ENCODE measurements at regions not wholly inside any gene's neighbourhood (a gene's known extent, or its start where the extent isn't known, plus 50 kb on each side); places are given as distances from the start of the nearest gene placed in this dataset.

DNA sequence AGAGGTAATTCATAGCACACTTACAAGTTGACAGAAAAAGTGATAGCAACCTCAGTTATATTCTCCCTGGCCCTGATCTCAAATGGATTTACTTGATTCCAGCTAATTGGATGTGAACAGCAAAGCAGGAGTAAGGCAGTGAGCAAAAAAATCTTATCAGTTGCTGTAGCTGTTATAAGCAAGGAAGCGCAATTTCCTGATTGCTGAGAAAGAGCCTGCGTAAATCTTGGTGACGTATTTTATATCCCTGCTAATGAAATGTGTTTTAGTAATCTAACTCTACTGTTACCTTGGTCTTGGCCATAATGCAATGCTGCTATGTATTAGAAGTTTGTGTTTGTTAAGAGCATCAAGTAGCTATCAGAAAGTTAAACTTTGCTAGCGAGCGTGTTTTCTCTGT, 661.2 kb upstream of the SEMA6A start:
- Mint-ChIP-seq H3K9me3 (peaks cover 7% of the 10 kb centered on the region in 2 donors), H3K27me3 (ENCODE audit: low read depth) (no peaks in the 10 kb centered on the region), H3K4me1 (ENCODE audit: low read depth) (no peaks in the 10 kb centered on the region), H3K36me3 (ENCODE audit: insufficient read depth in 2 of 2) (peaks cover 0 to 1% of the 10 kb centered on the region in 2 donors), H3K27ac (no peak overlapping the region), H3K4me3 (no peak overlapping the region)
- ATAC-seq (replicated peaks in 1 of 2) (no peak), DNase-seq (no peak)

DNA sequence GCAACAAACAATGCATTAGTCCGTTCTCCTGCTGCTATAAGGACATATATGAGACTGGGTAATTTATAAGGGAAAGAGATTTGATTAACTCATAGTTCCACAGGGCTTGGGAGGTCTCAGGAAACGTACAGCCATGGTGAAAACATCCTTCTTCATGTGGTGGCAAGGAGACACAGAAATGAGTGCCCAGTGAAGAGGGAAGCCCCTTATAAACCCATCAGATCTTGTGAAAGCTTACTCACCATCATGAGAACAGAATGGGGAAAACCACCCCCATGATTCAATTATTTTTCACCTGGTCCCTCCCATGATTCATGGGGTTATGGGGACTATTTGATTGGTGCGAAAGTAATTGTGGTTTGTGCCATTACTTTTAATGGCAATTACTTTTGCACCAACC, 655.8 kb upstream of the SEMA6A start:
- H3K36me3 Mint-ChIP-seq (ENCODE audit: insufficient read depth in 2 of 2), result no peaks in the 10 kb centered on the region
- H3K9me3 Mint-ChIP-seq, result peaks cover 5 to 6% of the 10 kb centered on the region in 2 donors
- no peak overlapping the region for H3K4me3 Mint-ChIP-seq
- no peak overlapping the region for H3K27ac Mint-ChIP-seq
- no peaks in the 10 kb centered on the region for H3K27me3 Mint-ChIP-seq (ENCODE audit: low read depth)
- DNase-seq (no peak), ATAC-seq (replicated peaks in 1 of 2) (no peak)
- H3K4me1 Mint-ChIP-seq (ENCODE audit: low read depth), result no peaks in the 10 kb centered on the region

DNA sequence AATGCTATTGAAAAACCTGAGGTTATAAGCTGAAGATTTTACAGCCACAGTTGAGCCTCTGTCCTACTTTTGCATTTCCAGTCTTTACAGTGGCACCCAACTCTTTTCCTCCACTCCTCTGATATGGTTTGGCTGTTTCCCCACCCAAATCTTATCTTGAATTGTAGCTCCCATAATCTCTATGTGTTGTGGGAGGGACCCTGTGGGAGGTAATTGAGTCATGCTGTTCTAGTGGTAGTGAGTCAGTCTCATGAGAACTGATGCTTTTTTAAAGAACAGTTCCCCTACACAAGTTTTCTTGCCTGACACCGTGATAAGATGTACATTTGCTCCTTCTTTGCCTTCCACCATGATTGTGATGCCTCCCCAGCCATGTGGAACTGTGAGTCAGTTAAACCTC, 646.1 kb upstream of the SEMA6A start:
- no peak overlapping the region for H3K27ac Mint-ChIP-seq
- DNase-seq, result no peak
- H3K36me3 Mint-ChIP-seq (ENCODE audit: insufficient read depth in 2 of 2), result no peaks in the 10 kb centered on the region
- no peak overlapping the region for H3K4me3 Mint-ChIP-seq
- peaks cover 3 to 12% of the 10 kb centered on the region in 2 donors for H3K9me3 Mint-ChIP-seq
- H3K4me1 Mint-ChIP-seq (ENCODE audit: low read depth), result no peaks in the 10 kb centered on the region
- ATAC-seq (replicated peaks in 1 of 2), result no peak
- no peaks in the 10 kb centered on the region for H3K27me3 Mint-ChIP-seq (ENCODE audit: low read depth)

DNA sequence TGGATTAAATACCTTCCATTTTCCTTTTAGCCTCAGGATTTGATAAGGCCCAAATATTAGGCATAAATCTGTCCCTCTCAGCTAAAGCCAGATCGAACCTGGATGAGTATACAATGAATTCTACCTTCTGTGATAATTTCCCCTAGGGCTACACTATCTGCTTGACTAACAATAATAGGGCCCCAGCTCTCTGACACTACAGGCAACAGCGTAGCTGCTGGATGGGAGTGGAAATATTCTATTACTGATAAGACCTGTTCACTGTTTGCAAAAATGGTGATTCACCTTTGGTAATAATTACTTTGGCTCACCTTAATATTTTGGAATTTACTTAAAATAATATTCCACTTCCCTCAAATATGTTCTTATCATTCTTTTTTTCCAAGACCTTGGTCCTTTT, 644.2 kb upstream of the SEMA6A start:
- no peaks in the 10 kb centered on the region for H3K27me3 Mint-ChIP-seq (ENCODE audit: low read depth)
- no peaks in the 10 kb centered on the region for H3K4me1 Mint-ChIP-seq (ENCODE audit: low read depth)

DNA sequence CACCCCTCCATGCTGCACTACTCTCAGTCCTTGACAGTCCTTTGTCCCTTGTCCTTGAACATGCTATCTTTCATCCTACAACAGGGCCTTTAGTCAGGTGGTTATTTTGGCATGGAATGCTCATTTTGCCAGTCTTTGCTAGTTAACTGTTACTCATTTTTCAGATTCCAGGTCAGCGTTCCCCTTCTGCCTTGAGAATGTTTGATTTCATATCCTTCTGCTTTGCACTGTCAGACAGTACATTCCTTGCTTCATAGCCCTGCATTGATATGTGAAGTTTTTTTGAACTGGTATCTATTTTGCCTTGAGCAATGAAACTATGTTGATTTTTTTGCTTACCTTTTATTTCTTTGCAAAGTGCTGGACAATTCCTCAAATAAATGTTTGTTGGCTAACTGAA, 638.2 kb upstream of the SEMA6A start:
- DNase-seq, result no peak
- ATAC-seq (replicated peaks in 1 of 2), result no peak
- Mint-ChIP-seq H3K36me3 (ENCODE audit: insufficient read depth in 2 of 2) (no peaks in the 10 kb centered on the region), H3K9me3 (peaks cover 1 to 9% of the 10 kb centered on the region in 2 donors), H3K4me1 (ENCODE audit: low read depth) (no peaks in the 10 kb centered on the region), H3K27me3 (ENCODE audit: low read depth) (no peaks in the 10 kb centered on the region), H3K27ac (no peak overlapping the region), H3K4me3 (no peak overlapping the region)

More for the DNA sequence above, 644.2 kb upstream of the SEMA6A start:
- DNase-seq, result no peak
- Mint-ChIP-seq H3K4me3 (no peak overlapping the region), H3K27ac (no peak overlapping the region), H3K36me3 (ENCODE audit: insufficient read depth in 2 of 2) (no peaks in the 10 kb centered on the region), H3K9me3 (peaks cover 1 to 13% of the 10 kb centered on the region in 2 donors)
- no peak for ATAC-seq (replicated peaks in 1 of 2)

DNA sequence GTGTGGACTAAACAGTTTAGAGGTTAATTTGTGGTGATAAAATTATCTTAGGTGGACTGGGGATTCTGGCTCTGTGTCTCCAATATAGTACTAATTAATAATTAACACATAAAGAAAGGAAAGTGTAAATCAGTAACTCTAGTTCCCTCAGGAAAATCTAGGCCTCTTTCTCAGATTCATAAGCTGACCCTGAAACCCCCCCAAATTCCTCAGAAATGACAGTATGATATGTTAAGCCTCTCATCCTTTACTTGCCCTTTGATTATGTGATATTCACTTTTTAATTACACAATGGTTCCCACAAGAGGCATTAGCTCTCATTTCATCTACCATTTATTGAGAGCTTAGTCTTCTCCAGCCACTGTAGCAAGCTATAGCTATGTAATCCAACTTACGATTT, 636.2 kb upstream of the SEMA6A start:
- Mint-ChIP-seq H3K27ac (no peak overlapping the region), H3K4me1 (ENCODE audit: low read depth) (no peaks in the 10 kb centered on the region), H3K9me3 (peaks cover 2 to 9% of the 10 kb centered on the region in 2 donors), H3K36me3 (ENCODE audit: insufficient read depth in 2 of 2) (no peaks in the 10 kb centered on the region), H3K27me3 (ENCODE audit: low read depth) (no peaks in the 10 kb centered on the region), H3K4me3 (no peak overlapping the region)
- ATAC-seq (replicated peaks in 1 of 2), result no peak
- no peak for DNase-seq

DNA sequence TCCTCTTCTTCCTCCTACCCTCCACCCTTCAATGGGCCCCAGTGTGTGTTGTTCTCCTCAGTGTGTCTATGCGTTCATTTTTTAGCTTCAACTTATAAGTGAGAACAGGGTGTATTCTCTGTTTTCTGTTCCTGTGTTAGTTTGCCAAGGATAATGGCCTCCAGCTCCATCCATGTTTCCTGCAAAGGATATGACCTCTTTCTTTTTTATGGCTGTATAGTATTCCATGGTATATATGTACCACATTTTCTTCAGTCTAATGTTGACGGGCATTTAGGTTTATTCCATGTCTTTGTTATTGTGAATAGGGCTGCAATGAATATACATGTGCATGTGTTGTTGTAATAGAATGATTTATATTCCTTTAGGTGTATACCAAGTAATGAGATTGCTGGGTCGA, 634.9 kb upstream of the SEMA6A start:
- H3K27me3 Mint-ChIP-seq (ENCODE audit: low read depth), result no peaks in the 10 kb centered on the region
- H3K36me3 Mint-ChIP-seq (ENCODE audit: insufficient read depth in 2 of 2), result no peaks in the 10 kb centered on the region
- no peak for ATAC-seq (replicated peaks in 1 of 2)
- no peak overlapping the region for H3K27ac Mint-ChIP-seq
- no peak for DNase-seq
- H3K9me3 Mint-ChIP-seq, result peaks cover 2 to 9% of the 10 kb centered on the region in 2 donors
- H3K4me3 Mint-ChIP-seq, result no peak overlapping the region
- H3K4me1 Mint-ChIP-seq (ENCODE audit: low read depth), result no peaks in the 10 kb centered on the region

DNA sequence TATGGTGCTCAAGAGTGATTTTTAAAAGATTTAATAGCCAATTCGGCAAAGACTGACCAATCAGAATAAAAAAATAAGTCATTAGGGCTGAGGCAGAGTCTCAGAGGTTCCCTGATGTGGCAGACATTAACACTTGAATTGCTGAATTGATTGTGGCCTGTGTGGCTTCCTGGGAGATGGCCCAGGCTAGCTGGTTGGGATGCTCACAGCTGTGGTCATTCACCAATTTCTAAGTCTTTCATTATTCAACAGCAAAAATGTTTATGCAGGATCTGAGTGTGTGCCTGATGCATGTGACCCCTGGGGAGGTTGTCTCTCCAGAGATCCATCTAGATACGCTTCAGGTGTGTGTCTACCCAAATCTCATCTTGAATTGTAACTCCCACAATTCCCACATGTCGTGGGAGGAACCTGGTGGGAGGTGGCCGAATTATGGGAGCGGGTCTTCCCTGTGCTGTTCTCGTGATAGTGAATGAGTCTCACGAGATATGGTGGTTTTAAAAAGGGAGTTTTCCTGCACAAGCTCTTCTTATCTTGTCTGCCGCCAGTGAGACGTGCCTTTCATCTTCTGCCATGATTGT, 632.6 kb upstream of the SEMA6A start:
- H3K36me3 Mint-ChIP-seq (ENCODE audit: insufficient read depth in 2 of 2), result no peaks in the 10 kb centered on the region
- no peak overlapping the region for H3K27ac Mint-ChIP-seq
- no peaks in the 10 kb centered on the region for H3K4me1 Mint-ChIP-seq (ENCODE audit: low read depth)
- DNase-seq, result no peak
- H3K9me3 Mint-ChIP-seq, result peaks cover 2 to 7% of the 10 kb centered on the region in 2 donors
- no peaks in the 10 kb centered on the region for H3K27me3 Mint-ChIP-seq (ENCODE audit: low read depth)
- no peak for ATAC-seq (replicated peaks in 1 of 2)
- H3K4me3 Mint-ChIP-seq, result no peak overlapping the region

DNA sequence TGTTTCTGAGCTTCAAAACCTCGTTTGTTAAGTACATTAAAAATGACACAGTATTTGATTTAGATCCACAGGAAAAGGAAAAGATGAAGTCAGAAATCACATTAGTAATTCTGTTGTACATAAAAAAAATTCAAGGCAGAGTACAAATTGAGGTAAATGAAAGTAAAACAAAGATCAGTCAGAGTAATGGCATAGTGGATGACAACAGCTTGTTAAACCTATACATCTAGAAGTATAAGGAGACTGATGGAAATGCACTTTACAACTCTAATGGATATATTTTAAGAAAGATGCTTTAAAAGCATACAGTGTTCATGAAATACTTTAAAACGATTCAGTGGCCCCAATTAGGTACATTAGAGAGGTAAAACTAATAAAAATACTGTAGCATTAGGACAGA, 631.3 kb upstream of the SEMA6A start:
- H3K27ac Mint-ChIP-seq, result no peak overlapping the region
- no peaks in the 10 kb centered on the region for H3K4me1 Mint-ChIP-seq (ENCODE audit: low read depth)
- DNase-seq, result no peak
- ATAC-seq (replicated peaks in 1 of 2), result no peak
- H3K9me3 Mint-ChIP-seq, result peaks cover 2 to 7% of the 10 kb centered on the region in 2 donors
- no peaks in the 10 kb centered on the region for H3K27me3 Mint-ChIP-seq (ENCODE audit: low read depth)
- H3K4me3 Mint-ChIP-seq, result no peak overlapping the region
- no peaks in the 10 kb centered on the region for H3K36me3 Mint-ChIP-seq (ENCODE audit: insufficient read depth in 2 of 2)

DNA sequence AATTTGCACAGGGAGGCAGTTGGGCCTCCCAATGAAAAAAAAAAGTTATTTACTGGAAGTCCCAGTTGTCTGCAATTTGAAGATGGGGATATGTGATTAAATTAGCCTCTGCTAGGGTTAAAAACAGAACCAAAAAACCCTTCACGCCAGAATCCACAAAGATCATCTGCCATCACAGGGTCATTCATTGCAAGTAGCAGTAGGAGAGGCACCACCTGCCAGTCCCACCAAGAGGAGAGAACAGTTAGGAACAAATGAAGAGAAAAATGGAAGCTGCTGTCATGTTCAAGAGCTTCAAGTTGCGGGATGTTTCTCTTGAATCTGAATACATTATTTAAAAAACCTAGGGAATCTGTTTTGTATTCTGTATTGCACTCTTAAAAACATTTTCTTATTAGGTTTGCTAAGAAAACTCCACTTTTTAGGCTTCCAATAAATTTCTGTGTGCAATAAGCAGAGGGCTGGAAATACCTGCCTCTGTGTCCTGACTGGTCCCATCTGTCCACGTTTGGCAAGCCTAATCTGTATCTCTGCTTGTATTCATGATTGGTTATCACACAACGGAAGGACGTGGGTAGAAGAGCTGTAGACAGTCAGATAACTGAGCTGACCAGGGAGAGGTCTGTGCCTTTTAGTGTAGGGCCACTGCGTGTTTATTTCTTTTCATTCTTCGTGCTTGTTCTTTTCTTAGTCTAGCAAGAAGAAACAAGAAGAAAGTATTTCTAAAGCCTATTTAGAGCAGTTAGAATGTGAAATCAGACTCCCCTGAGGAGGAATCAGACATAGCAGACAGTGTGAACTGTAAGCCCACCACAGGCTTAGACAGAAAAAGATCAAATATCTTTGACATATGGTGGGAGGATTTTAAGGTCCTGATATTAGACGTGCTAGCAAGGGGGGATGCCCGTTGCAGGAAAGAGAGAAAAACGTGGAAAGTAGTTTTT, 630.6 kb upstream of the SEMA6A start:
- peaks cover 4 to 7% of the 10 kb centered on the region in 2 donors for H3K9me3 Mint-ChIP-seq
- no peaks in the 10 kb centered on the region for H3K36me3 Mint-ChIP-seq (ENCODE audit: insufficient read depth in 2 of 2)
- no peak overlapping the region for H3K27ac Mint-ChIP-seq
- no peak for ATAC-seq (replicated peaks in 1 of 2)
- no peak overlapping the region for H3K4me3 Mint-ChIP-seq
- no peaks in the 10 kb centered on the region for H3K27me3 Mint-ChIP-seq (ENCODE audit: low read depth)
- no peak for DNase-seq
- H3K4me1 Mint-ChIP-seq (ENCODE audit: low read depth), result no peaks in the 10 kb centered on the region

DNA sequence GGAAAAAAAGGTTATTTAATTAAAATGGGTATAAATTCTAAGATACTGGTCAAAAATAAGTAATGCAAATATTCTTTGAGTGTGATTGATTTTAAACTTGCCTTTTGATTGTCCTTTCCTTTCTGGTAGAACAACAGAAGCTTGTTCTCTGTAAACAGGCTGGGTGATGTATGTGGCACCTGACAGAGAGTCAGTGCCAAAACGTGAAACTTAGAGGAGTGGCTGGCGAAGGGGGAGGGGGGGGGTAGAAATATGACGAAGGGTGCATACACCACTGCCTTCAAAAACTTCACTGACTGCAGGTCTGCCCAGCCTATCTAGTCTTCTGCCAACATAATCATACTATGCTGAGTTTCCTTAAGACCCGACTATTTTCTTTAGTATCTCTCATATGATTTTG, 629.8 kb upstream of the SEMA6A start:
- no peak for ATAC-seq (replicated peaks in 1 of 2)
- no peaks in the 10 kb centered on the region for H3K27me3 Mint-ChIP-seq (ENCODE audit: low read depth)

DNA sequence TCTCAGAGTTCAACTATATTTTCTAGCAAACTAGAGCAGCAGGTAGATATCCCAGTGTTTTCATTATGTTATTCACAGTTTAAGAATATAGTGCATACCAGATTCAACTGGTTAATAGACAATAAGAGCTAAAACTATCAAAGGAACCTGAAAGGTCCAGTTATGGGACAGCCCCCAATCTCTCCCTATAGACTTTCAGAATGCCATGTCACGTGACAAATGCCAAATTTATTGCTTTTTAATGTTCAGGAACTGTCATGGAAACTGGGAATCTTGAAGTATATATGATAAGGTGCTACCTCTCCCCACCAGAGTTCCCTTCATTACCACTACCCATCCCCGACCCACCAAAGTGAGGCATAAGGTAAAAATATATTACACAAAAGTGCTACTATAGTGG, 629.0 kb upstream of the SEMA6A start:
- H3K27me3 Mint-ChIP-seq (ENCODE audit: low read depth), result no peaks in the 10 kb centered on the region
- H3K4me1 Mint-ChIP-seq (ENCODE audit: low read depth), result no peaks in the 10 kb centered on the region
- no peak overlapping the region for H3K27ac Mint-ChIP-seq
- H3K36me3 Mint-ChIP-seq (ENCODE audit: insufficient read depth in 2 of 2), result no peaks in the 10 kb centered on the region
- H3K4me3 Mint-ChIP-seq, result no peak overlapping the region
- peaks cover 4% of the 10 kb centered on the region in 2 donors for H3K9me3 Mint-ChIP-seq
- DNase-seq (no peak), ATAC-seq (replicated peaks in 1 of 2) (no peak)

More for the DNA sequence above, 629.8 kb upstream of the SEMA6A start:
- no peak overlapping the region for H3K27ac Mint-ChIP-seq
- no peak for DNase-seq
- H3K36me3 Mint-ChIP-seq (ENCODE audit: insufficient read depth in 2 of 2), result no peaks in the 10 kb centered on the region
- no peaks in the 10 kb centered on the region for H3K4me1 Mint-ChIP-seq (ENCODE audit: low read depth)
- peaks cover 4% of the 10 kb centered on the region in 2 donors for H3K9me3 Mint-ChIP-seq
- H3K4me3 Mint-ChIP-seq, result no peak overlapping the region

DNA sequence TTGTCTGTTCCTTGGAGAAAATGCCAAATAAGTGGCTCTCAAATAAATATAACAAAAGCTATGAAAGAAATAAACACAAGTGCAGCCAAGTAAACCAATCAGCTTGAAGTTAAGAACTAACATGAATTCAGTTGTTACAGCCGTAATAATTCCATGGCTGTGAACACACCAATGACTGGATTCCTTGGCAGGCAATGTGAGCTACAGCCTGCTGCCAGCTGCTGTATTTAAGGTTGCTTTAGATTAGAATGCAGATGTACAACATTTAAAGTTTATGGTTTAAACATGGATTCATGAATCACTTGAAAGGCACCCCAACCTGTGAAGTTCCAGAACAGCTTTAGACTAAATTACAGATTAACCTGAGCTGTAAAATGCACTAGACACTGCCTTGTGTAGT, 626.4 kb upstream of the SEMA6A start:
- H3K9me3 Mint-ChIP-seq, result peaks cover 2 to 3% of the 10 kb centered on the region in 2 donors
- no peaks in the 10 kb centered on the region for H3K36me3 Mint-ChIP-seq (ENCODE audit: insufficient read depth in 2 of 2)
- H3K4me3 Mint-ChIP-seq, result no peak overlapping the region
- H3K4me1 Mint-ChIP-seq (ENCODE audit: low read depth), result no peaks in the 10 kb centered on the region
- no peak for DNase-seq
- no peak overlapping the region for H3K27ac Mint-ChIP-seq
- ATAC-seq (replicated peaks in 1 of 2), result no peak
- no peaks in the 10 kb centered on the region for H3K27me3 Mint-ChIP-seq (ENCODE audit: low read depth)

Measured in activated T-cell treated with anti-CD3 and anti-CD28 coated beads, Interleukin-2, amount 50 U/mL, for 72 hours (primary cell).